Colonic mucosa (tissue), 4 donors: ENCODE measurements at regions not wholly inside any gene's neighbourhood (a gene's known extent, or its start where the extent isn't known, plus 50 kb on each side); places are given as distances from the start of the nearest gene placed in this dataset.

Source experiments
- DNase-seq: peaks from one replicate; pipeline ENCODE4 v3.0.0-alpha.2; 2020
- H3K27ac ChIP-seq: fragments of 200-600 bp; one replicate; pipeline ENCODE4 v1.8.0; 2021
- H3K27me3 ChIP-seq: fragments of 200-600 bp; one replicate; pipeline ENCODE4 v1.8.0; 2021
- H3K36me3 ChIP-seq: fragments of 200-600 bp; one replicate; pipeline ENCODE4 v1.8.0; 2021
- H3K4me1 ChIP-seq: fragments of 200-600 bp; one replicate; pipeline ENCODE4 v1.8.0; 2021; ENCODE audit warnings: mild to moderate bottlenecking
- H3K4me3 ChIP-seq: fragments of 200-600 bp; one replicate; pipeline ENCODE4 v1.8.0; 2021
- H3K9ac ChIP-seq, 2 donors: one replicate each; pipeline ENCODE4 v1.7.0; 2013; ENCODE audit warnings: control low read depth in 2 of 2, low read depth in 2 of 2, low read length in 2 of 2
- H3K9me3 ChIP-seq: fragments of 200-600 bp; one replicate; pipeline ENCODE4 v1.8.0; 2021
- intact Hi-C: fragments of 100-400 bp; cut with DNase I; formaldehyde crosslinking; loops from one replicate; pipeline ENCODE4 v1.14.1; 2022
- TF ChIP-seq, protein P1 (sequence below): fragments of 200-600 bp; IDR thresholded peaks from one replicate; pipeline ENCODE4 v1.8.0; 2022; ENCODE audit warnings: antibody characterized with exemption, mild to moderate bottlenecking
- donor health status: healthy.
- donor health status: DM: no; HTN: no; CAD: no.
- donor health status: DM: no; HTN: no; CAD: no.

DNA sequence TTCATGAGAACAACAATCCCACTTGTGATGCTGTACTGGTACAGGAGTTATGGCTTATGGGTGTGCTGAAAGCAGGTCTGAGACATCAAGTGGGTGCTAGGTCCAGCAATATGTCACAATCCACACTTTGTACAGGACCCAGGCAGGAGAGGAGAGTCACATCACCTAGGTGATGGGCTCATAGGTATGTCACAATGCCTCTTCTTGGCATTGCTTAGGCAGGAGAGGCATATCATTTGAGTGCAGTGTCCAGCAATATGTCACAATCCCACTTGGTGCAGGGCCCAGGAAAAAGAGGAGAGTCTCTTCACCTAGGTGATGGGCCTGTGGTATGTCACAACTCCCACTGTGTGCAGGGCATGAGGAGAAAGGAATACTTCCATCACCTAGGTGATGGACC is 2110.0 kb downstream of the TP53TG3F start:
- no peak for DNase-seq
- Histone ChIP-seq H3K9me3 (no peaks in the 10 kb centered on the region), H3K9ac (no peak overlapping the region), H3K4me3 (no peak overlapping the region), H3K36me3 (no peaks in the 10 kb centered on the region), H3K27me3 (no peaks in the 10 kb centered on the region), H3K4me1 (no peaks in the 10 kb centered on the region), H3K27ac (no peak overlapping the region)
- intact Hi-C loops: no loop called here
- TF ChIP-seq, protein P1, sequence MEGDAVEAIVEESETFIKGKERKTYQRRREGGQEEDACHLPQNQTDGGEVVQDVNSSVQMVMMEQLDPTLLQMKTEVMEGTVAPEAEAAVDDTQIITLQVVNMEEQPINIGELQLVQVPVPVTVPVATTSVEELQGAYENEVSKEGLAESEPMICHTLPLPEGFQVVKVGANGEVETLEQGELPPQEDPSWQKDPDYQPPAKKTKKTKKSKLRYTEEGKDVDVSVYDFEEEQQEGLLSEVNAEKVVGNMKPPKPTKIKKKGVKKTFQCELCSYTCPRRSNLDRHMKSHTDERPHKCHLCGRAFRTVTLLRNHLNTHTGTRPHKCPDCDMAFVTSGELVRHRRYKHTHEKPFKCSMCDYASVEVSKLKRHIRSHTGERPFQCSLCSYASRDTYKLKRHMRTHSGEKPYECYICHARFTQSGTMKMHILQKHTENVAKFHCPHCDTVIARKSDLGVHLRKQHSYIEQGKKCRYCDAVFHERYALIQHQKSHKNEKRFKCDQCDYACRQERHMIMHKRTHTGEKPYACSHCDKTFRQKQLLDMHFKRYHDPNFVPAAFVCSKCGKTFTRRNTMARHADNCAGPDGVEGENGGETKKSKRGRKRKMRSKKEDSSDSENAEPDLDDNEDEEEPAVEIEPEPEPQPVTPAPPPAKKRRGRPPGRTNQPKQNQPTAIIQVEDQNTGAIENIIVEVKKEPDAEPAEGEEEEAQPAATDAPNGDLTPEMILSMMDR: no peak

DNA sequence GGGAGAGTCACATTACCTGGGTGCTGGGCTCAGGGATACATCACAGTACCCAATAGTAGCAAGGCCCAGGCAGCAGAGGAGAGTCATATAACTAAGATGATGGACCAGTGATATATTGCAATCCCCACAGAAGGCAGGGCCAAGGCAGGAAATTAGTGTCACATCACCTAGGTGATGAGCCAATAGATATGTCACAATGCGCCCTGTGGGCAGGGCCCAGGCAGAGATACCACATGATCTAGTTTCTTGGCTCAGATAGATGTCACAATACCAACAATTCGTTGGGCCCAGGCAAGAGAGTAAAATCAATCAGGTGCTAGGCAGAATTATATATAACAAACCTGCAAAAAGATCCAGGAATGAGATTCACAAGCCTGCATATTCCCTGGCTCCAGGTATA is 2111.5 kb downstream of the TP53TG3F start:
- no peak overlapping the region for H3K9ac ChIP-seq
- no peak overlapping the region for H3K4me3 ChIP-seq
- H3K9me3 ChIP-seq: no peaks in the 10 kb centered on the region
- no peak for DNase-seq
- intact Hi-C loops: no loop called here
- no peak overlapping the region for H3K27ac ChIP-seq
- H3K36me3 ChIP-seq: no peaks in the 10 kb centered on the region
- TF ChIP-seq, protein P1: no peak
- H3K4me1 ChIP-seq: no peaks in the 10 kb centered on the region
- H3K27me3 ChIP-seq: no peaks in the 10 kb centered on the region

DNA sequence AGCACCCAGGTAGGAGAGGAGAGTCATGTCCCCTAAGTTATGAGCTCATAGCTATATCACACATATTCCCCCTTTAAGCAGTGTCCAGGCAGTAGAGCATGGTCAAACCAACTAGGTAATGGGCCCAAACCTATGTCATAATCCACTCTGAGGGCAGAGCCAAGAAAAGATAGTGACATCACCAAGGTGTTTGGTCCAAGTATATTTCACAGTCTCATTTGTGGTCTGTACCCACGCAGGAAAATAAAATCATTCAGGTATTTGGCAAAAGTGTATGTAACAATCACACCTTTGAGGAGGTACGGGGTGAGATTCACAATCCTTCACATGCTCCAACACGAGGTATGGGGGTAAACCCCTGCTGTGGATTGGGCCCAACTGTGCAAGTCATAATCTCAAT is 2112.8 kb downstream of the TP53TG3F start:
- no peaks in the 10 kb centered on the region for H3K4me1 ChIP-seq
- intact Hi-C loops: no loop called here
- no peak overlapping the region for H3K9ac ChIP-seq
- TF ChIP-seq, protein P1: no peak
- H3K36me3 ChIP-seq: no peaks in the 10 kb centered on the region
- no peaks in the 10 kb centered on the region for H3K9me3 ChIP-seq
- H3K27ac ChIP-seq: no peak overlapping the region
- no peak overlapping the region for H3K4me3 ChIP-seq
- DNase-seq: no peak
- no peaks in the 10 kb centered on the region for H3K27me3 ChIP-seq

DNA sequence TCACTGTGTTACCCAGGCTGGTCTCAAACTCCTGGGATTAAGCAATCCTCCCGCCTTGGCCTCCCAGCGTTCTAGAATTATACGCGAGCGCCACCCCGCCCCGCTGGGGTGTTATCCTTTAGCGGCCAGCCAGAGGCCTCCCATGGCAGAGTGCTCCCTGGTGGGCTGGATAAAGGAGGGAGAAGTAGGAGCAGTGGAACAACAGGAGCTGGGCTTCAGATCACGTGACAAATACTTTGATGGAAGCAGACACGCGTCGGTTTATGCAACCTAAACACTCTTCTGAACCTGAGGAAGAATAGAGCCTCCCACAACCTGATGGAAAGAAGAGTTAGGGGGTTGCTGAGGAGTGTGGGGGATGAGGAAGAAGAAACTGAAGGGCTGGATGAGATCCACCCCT is 2114.0 kb downstream of the TP53TG3F start:
- no peaks in the 10 kb centered on the region for H3K36me3 ChIP-seq
- H3K9ac ChIP-seq: no peak overlapping the region
- no peaks in the 10 kb centered on the region for H3K27me3 ChIP-seq
- no peaks in the 10 kb centered on the region for H3K9me3 ChIP-seq
- no peak for DNase-seq
- TF ChIP-seq, protein P1: no peak
- no peak overlapping the region for H3K27ac ChIP-seq
- H3K4me3 ChIP-seq: no peak overlapping the region
- no peaks in the 10 kb centered on the region for H3K4me1 ChIP-seq
- intact Hi-C loops: no loop called here

DNA sequence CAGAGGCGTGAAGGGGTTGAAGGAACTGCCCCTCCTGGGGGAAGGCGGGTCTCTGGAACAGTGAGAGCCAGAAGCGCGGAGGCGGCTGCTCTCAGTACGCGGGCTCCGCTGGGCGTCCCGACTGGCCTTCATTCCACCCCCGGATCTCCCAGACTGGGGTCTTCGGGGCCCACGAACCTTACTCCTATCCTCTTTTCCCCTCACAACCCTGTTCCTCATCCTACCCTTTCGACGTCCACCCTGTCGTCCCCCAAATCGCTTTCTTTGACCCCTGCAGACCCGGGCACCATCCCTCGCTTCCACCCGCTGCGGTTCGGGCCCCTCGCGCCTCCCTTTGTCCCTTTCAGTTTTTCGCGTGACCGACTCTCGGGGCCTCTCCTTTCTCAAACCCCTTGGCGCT is 2114.6 kb downstream of the TP53TG3F start:
- DNase-seq: no peak

More for the DNA sequence above, 2114.6 kb downstream of the TP53TG3F start:
- Histone ChIP-seq H3K9ac (no peak overlapping the region), H3K4me1 (no peaks in the 10 kb centered on the region), H3K27me3 (no peaks in the 10 kb centered on the region), H3K36me3 (no peaks in the 10 kb centered on the region), H3K9me3 (no peaks in the 10 kb centered on the region), H3K4me3 (no peak overlapping the region), H3K27ac (no peak overlapping the region)
- intact Hi-C loops: no loop called here
- TF ChIP-seq, protein P1: no peak
